HL-60 (cell line): ENCODE measurements at regions not wholly inside any gene's neighbourhood (a gene's known extent, or its start where the extent isn't known, plus 50 kb on each side); places are given as distances from the start of the nearest gene placed in this dataset.

ENCODE experiments used
- DNase-seq, 2 experiments: peaks; one replicate each; pipeline ENCODE4 v3.0.0-alpha.2; 2010 to 2020; ENCODE audit warnings: low read depth in 1 of 2, low spot score in 1 of 2
- H3K27ac ChIP-seq: fragments of 250-450 bp; sonication (Bioruptor Pico); replicated peaks from 2 replicates; pipeline ENCODE4 v1.5.1; 2020; ENCODE audit warnings: mild to moderate bottlenecking, moderate library complexity
- H3K27me3 ChIP-seq: fragments of 250-450 bp; sonication (Bioruptor Pico); 2 replicates; pipeline ENCODE4 v1.5.1; 2021; ENCODE audit warnings: mild to moderate bottlenecking, moderate library complexity; ENCODE audit not compliant: insufficient read depth, poor library complexity, severe bottlenecking
- H3K4me3 ChIP-seq: replicated peaks from 2 replicates; pipeline ENCODE4 v1.5.1; 2011; ENCODE audit warnings: mild to moderate bottlenecking, control low read depth, low read length; ENCODE audit not compliant: insufficient read depth
- CTCF ChIP-seq: IDR thresholded peaks from one replicate; pipeline ENCODE4 v1.5.1; 2011; ENCODE audit warnings: low read length, control low read depth, inconsistent platforms; ENCODE audit not compliant: insufficient read depth
- GABPA ChIP-seq: IDR thresholded peaks from 2 replicates; pipeline ENCODE4 v1.6.1; 2012; ENCODE audit warnings: low read depth
- POLR2AphosphoS5 ChIP-seq: IDR thresholded peaks from 2 replicates; pipeline ENCODE4 v1.6.1; 2012; ENCODE audit warnings: low read depth
- REST ChIP-seq: IDR thresholded peaks from 2 replicates; pipeline ENCODE4 v1.6.1; 2012; ENCODE audit warnings: low read depth; ENCODE audit not compliant: insufficient replicate concordance
- SPI1 ChIP-seq: IDR thresholded peaks from 2 replicates; pipeline ENCODE4 v1.6.1; 2012; ENCODE audit warnings: low read depth, mild to moderate bottlenecking, borderline replicate concordance

GRCh38 chr21:41055266-41055665 is 112.7 kb upstream of the BACE2 start:
- H3K27ac ChIP-seq = no peak overlapping the region
- no peaks in the 10 kb centered on the region for H3K27me3 ChIP-seq
- no peak for TF ChIP-seq GABPA
- no peak for TF ChIP-seq SPI1
- TF ChIP-seq REST = no peak
- TF ChIP-seq POLR2AphosphoS5 = no peak
- TF ChIP-seq CTCF = no peak
- no peak for DNase-seq
- no peak overlapping the region for H3K4me3 ChIP-seq

GRCh38 chr21:41059871-41060270 is 108.1 kb upstream of the BACE2 start:
- H3K27me3 ChIP-seq = no peaks in the 10 kb centered on the region
- TF ChIP-seq POLR2AphosphoS5 = no peak
- no peak for TF ChIP-seq SPI1
- TF ChIP-seq CTCF = no peak
- no peak for TF ChIP-seq REST
- no peak for TF ChIP-seq GABPA

GRCh38 chr21:41061701-41062100 is 106.3 kb upstream of the BACE2 start:
- Histone ChIP-seq H3K27ac (no peak overlapping the region), H3K27me3 (no peaks in the 10 kb centered on the region), H3K4me3 (no peak overlapping the region)
- DNase-seq = no peak
- TF ChIP-seq REST (no peak), GABPA (no peak), CTCF (no peak), POLR2AphosphoS5 (no peak), SPI1 (no peak)

More at GRCh38 chr21:41059871-41060270, 108.1 kb upstream of the BACE2 start:
- no peak overlapping the region for H3K27ac ChIP-seq
- no peak for DNase-seq
- H3K4me3 ChIP-seq = no peak overlapping the region
